ENCODE measurements at regions not wholly inside any gene's neighbourhood (a gene's known extent, or its start where the extent isn't known, plus 50 kb on each side); places are given as distances from the start of the nearest gene placed in this dataset.

DNA sequence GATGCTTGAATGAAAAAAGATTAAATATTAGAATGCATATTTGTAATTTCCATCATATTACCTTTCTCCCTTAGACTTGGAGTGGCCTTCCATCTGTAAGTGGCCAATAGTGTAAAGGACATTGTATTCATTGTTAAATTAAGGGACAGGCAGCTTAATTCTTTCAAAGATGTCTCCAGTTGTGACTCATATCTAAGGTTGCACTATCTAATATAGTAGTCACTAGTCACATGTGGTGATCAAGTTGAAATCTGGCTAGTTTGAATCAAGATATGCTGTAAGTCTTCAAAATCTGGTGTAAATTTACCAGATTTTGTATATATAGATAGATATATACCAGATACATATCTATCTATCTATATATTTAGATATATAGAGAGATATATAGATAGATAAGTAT is 52.4 kb upstream of the AGPS start:
- ChIA-PET RAD21 (ENCODE audit: unreplicated experiment) (no interaction called here), POLR2A (no interaction called here), SMC1A (ENCODE audit: uncharacterized antibody, unreplicated experiment) (interaction anchor here (7.8 kb wide), 1 partner anchor 76 kb away, joined by 208 read pairs; no protein-coding TSS in a partner anchor), CTCF (interaction anchor here (1.0 to 7.8 kb wide), 4 partner anchors 76 to 384 kb away, joined by 3 to 273 read pairs (median 6); no protein-coding TSS in a partner anchor)
- in situ Hi-C loops (cut with MboI) (loop anchor here (25.0 kb wide), 1 partner anchor 1203 kb away; the partner anchor contains the start of gene HOXD8), intact Hi-C loops (cut with micrococcal nuclease; ENCODE audit: unreplicated experiment) (no loop called here)
- H3K4me2 ChIP-seq (ENCODE audit: control insufficient read depth, insufficient read depth) = no peak overlapping the region
- no TSS peak for BruUV-seq (replicated peaks)
- H3K4me1 ChIP-seq (ENCODE audit: control insufficient read depth, insufficient read depth, low read length) = no peaks in the 10 kb centered on the region
- FAIRE-seq = no peak
- H4K20me1 ChIP-seq (ENCODE audit: control insufficient read depth, insufficient read depth) = no peaks in the 10 kb centered on the region
- no peak for ATAC-seq
- no peak overlapping the region for H3K4me3 ChIP-seq
- no peaks in the 10 kb centered on the region for H3K36me3 ChIP-seq (ENCODE audit: control insufficient read depth in 2 of 2, insufficient read depth in 2 of 2, low read length in 1 of 2)
- H3K9me3 ChIP-seq (replicated peaks; ENCODE audit: control insufficient read depth, insufficient read depth, low read length) = no peaks in the 10 kb centered on the region
- DNase-seq (ENCODE audit: low read depth, low spot score) = no peak
- no peaks in the 10 kb centered on the region for H3K79me2 ChIP-seq (ENCODE audit: control insufficient read depth, insufficient read depth, low read length)
- H3K9ac ChIP-seq (ENCODE audit: control insufficient read depth, insufficient read depth, low read length) = no peak overlapping the region
- no peaks in the 10 kb centered on the region for H3K27me3 ChIP-seq (replicated peaks in 1 of 2; ENCODE audit: control insufficient read depth in 2 of 2, insufficient read depth in 2 of 2, low read length in 1 of 2)
- no peak overlapping the region for H2AFZ ChIP-seq (ENCODE audit: control insufficient read depth, low read depth, low read length)
- no peak overlapping the region for H3K27ac ChIP-seq (ENCODE audit: control insufficient read depth, insufficient read depth)
- TF ChIP-seq FOS (IDR thresholded peaks at IDR 0.05; ENCODE audit: borderline replicate concordance, extremely low read depth, insufficient read length) (no peak), ZSCAN29 (IDR thresholded peaks at IDR 0.05) (no peak), RFX5 (IDR thresholded peaks at IDR 0.05; ENCODE audit: low read depth, low read length) (no peak), JUND (IDR thresholded peaks at IDR 0.05; ENCODE audit: low read depth, low read length) (no peak), KAT2A (conservative IDR thresholded peaks at IDR 0.05; ENCODE audit: control insufficient read depth, low read depth, low read length) (no peak), ZBTB40 (IDR thresholded peaks at IDR 0.05; ENCODE audit: borderline replicate concordance) (no peak), HDAC2 (IDR thresholded peaks at IDR 0.05) (no peak), IKZF1 (conservative IDR thresholded peaks at IDR 0.05) (no peak), NR2C2 (IDR thresholded peaks at IDR 0.05; ENCODE audit: borderline replicate concordance, control insufficient read depth, insufficient read length, low read depth) (no peak)
- TF ChIP-seq, protein P1, sequence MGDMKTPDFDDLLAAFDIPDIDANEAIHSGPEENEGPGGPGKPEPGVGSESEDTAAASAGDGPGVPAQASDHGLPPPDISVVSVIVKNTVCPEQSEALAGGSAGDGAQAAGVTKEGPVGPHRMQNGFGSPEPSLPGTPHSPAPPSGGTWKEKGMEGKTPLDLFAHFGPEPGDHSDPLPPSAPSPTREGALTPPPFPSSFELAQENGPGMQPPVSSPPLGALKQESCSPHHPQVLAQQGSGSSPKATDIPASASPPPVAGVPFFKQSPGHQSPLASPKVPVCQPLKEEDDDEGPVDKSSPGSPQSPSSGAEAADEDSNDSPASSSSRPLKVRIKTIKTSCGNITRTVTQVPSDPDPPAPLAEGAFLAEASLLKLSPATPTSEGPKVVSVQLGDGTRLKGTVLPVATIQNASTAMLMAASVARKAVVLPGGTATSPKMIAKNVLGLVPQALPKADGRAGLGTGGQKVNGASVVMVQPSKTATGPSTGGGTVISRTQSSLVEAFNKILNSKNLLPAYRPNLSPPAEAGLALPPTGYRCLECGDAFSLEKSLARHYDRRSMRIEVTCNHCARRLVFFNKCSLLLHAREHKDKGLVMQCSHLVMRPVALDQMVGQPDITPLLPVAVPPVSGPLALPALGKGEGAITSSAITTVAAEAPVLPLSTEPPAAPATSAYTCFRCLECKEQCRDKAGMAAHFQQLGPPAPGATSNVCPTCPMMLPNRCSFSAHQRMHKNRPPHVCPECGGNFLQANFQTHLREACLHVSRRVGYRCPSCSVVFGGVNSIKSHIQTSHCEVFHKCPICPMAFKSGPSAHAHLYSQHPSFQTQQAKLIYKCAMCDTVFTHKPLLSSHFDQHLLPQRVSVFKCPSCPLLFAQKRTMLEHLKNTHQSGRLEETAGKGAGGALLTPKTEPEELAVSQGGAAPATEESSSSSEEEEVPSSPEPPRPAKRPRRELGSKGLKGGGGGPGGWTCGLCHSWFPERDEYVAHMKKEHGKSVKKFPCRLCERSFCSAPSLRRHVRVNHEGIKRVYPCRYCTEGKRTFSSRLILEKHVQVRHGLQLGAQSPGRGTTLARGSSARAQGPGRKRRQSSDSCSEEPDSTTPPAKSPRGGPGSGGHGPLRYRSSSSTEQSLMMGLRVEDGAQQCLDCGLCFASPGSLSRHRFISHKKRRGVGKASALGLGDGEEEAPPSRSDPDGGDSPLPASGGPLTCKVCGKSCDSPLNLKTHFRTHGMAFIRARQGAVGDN (IDR thresholded peaks at IDR 0.05) = no peak
- TF ChIP-seq, protein P2, sequence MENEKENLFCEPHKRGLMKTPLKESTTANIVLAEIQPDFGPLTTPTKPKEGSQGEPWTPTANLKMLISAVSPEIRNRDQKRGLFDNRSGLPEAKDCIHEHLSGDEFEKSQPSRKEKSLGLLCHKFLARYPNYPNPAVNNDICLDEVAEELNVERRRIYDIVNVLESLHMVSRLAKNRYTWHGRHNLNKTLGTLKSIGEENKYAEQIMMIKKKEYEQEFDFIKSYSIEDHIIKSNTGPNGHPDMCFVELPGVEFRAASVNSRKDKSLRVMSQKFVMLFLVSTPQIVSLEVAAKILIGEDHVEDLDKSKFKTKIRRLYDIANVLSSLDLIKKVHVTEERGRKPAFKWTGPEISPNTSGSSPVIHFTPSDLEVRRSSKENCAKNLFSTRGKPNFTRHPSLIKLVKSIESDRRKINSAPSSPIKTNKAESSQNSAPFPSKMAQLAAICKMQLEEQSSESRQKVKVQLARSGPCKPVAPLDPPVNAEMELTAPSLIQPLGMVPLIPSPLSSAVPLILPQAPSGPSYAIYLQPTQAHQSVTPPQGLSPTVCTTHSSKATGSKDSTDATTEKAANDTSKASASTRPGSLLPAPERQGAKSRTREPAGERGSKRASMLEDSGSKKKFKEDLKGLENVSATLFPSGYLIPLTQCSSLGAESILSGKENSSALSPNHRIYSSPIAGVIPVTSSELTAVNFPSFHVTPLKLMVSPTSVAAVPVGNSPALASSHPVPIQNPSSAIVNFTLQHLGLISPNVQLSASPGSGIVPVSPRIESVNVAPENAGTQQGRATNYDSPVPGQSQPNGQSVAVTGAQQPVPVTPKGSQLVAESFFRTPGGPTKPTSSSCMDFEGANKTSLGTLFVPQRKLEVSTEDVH (IDR thresholded peaks at IDR 0.05; ENCODE audit: low read depth, partially characterized antibody) = no peak
